ENCODE measurements at regions not wholly inside any gene's neighbourhood (a gene's known extent, or its start where the extent isn't known, plus 50 kb on each side); places are given as distances from the start of the nearest gene placed in this dataset.
"Not testable (repeated sequence)": the region's sequence is repeated elsewhere in the genome, so short reads cannot be mapped to it uniquely, and the experiment has no call there.

DNA sequence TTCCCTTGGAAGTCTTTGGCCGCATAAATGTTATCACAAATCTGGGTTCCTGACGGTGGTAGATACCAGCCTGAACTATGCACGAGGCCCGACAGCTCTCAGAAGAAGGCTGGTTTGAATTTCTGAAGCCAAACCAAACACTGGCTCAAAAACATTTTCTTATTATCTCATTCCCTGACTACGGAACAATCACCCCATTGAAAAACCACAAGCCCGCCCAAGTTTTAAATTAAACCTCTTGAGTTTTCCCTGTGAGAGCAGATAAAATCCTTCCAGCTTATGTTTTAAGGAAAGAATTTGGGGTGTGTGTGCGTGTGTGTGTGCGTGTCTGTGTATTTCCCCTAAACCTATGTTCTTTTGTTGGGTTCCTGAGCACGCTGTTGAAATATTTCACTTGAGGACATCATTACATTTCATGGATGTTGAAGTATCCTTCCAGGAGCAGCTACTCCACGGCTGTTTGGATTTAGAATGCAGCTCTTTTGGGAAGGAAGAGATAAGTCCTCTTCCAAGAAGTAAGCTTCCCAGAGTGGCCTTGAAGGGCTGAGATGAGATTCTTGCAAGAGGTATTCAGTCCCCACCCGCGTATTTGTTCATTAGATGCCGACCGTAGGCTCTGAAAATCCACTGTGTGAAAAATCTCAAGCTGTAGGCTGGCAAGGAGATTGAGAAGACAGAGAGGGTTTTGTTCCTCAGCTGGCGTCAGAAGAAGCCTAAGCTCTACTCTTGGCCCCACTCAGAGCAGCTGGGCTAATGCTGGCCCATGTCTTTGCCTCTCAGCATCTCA, 131.0 kb upstream of the NCOR2 start (continued):
- TF ChIP-seq ATF2 (IDR thresholded peaks at IDR 0.05; ENCODE audit: low read length): no peak
- no peak for TF ChIP-seq CUX1 (IDR thresholded peaks at IDR 0.05; ENCODE audit: insufficient replicate concordance, low read depth, low read length)
- no peak for TF ChIP-seq RAD21 (IDR thresholded peaks at IDR 0.05; ENCODE audit: insufficient read depth, low read depth, low read length)
- no peak for TF ChIP-seq PBX3 (IDR thresholded peaks at IDR 0.05; ENCODE audit: insufficient replicate concordance, low read depth, low read length)
- no peak for TF ChIP-seq HDAC6 (IDR thresholded peaks at IDR 0.05; ENCODE audit: unreplicated experiment)

GRCh38 chr12:124697722-124698121, 130.3 kb upstream of the NCOR2 start:
- RAD21 ChIA-PET (ENCODE audit: unreplicated experiment); ATAC-seq; H3K9me3 ChIP-seq (replicated peaks; ENCODE audit: control insufficient read depth, insufficient read depth, low read length); FAIRE-seq; H2AFZ ChIP-seq (ENCODE audit: control insufficient read depth, low read depth, low read length); H3K79me2 ChIP-seq (ENCODE audit: control insufficient read depth, insufficient read depth, low read length); H3K27ac ChIP-seq (ENCODE audit: control insufficient read depth, insufficient read depth); CTCF ChIA-PET; H3K4me1 ChIP-seq (ENCODE audit: control insufficient read depth, insufficient read depth, low read length); DNase-seq (ENCODE audit: low read depth, low spot score); H3K4me2 ChIP-seq (ENCODE audit: control insufficient read depth, insufficient read depth); POLR2A ChIA-PET; BruUV-seq (replicated peaks); H3K36me3 ChIP-seq (ENCODE audit: control insufficient read depth in 2 of 2, insufficient read depth in 2 of 2, low read length in 1 of 2); intact Hi-C loops (cut with micrococcal nuclease; ENCODE audit: unreplicated experiment); in situ Hi-C loops (cut with MboI); H4K20me1 ChIP-seq (ENCODE audit: control insufficient read depth, insufficient read depth); H3K27me3 ChIP-seq (replicated peaks in 1 of 2; ENCODE audit: control insufficient read depth in 2 of 2, insufficient read depth in 2 of 2, low read length in 1 of 2); H3K9ac ChIP-seq (ENCODE audit: control insufficient read depth, insufficient read depth, low read length); H3K4me3 ChIP-seq: not testable (repeated sequence)
- SMC1A ChIA-PET (ENCODE audit: uncharacterized antibody, unreplicated experiment): interaction anchor here (1.0 kb wide), 1 partner anchor 12 kb away, joined by 3 read pairs; no protein-coding TSS in a partner anchor
- WGBS (ENCODE audit: insufficient coverage, insufficient replicate concordance, low lambda C conversion rate, missing lambda C conversion rate): 49% methylated on average over 11 of the region's 11 CpGs
